HCT116 (cell line): ENCODE measurements at regions not wholly inside any gene's neighbourhood (a gene's known extent, or its start where the extent isn't known, plus 50 kb on each side); places are given as distances from the start of the nearest gene placed in this dataset.

Experiments used
- ATAC-seq: fragments of 200-7000 bp; cut with Tn5 transposase; 2 replicates; pipeline ENCODE4 v1.9.1; 2020; ENCODE audit warnings: mild to moderate bottlenecking, moderate library complexity
- BruUV-seq: library from RNA; stranded (reverse); fragments of 400-500 nt; replicated peaks from 2 replicates; lab custom pipeline; 2021; lab: Mats Ljungman, UMichigan
- CTCF ChIA-PET: fragments of 300-600 bp; sonication (Branson Sonifier 250); formaldehyde crosslinking; loops from one replicate; lab custom pipeline; 2021; ENCODE audit warnings: antibody characterized with exemption; lab: Charles Lee
- POLR2A ChIA-PET: fragments of 300-600, 350-600 bp; sonication (Branson Sonifier 250); formaldehyde crosslinking; loops from one replicate; lab custom pipeline; 2021; ENCODE audit warnings: antibody characterized with exemption; lab: Charles Lee
- RAD21 ChIA-PET, 2 experiments: fragments of 300-600 bp; sonication (Branson Sonifier 250); formaldehyde crosslinking; loops; one replicate each; lab custom pipeline; 2023; ENCODE audit warnings: low total read pairs in 2 of 2; ENCODE audit not compliant: uncharacterized antibody in 2 of 2, unreplicated experiment in 2 of 2, low non-redundant PET in 1 of 2; lab: Charles Lee
- DNase-seq: peaks from one replicate; pipeline ENCODE4 v3.0.0-alpha.2; 2010; ENCODE audit warnings: low read depth, low spot score
- H2AFZ ChIP-seq: fragments of 200-600 bp; shearing (Covaris generic), sonication (generic); 2 replicates; pipeline ENCODE4 v1.6.1; 2017; ENCODE audit warnings: low read depth, mixed run types, mixed read lengths, antibody characterized with exemption, low read length; ENCODE audit not compliant: poor library complexity, severe bottlenecking
- H3K27ac ChIP-seq: 2 replicates; pipeline ENCODE4 v1.5.1; 2012; ENCODE audit warnings: low read depth, low read length
- H3K27me3 ChIP-seq: fragments of 200-600 bp; sonication (generic); 2 replicates; pipeline ENCODE4 v1.6.1; 2016; ENCODE audit warnings: mixed run types, low read length, mixed read lengths; ENCODE audit not compliant: insufficient read depth
- H3K36me3 ChIP-seq, 2 experiments: fragments of 200-500 bp in 1 of 2; fragments of 200-600 bp in 1 of 2; sonication (Bioruptor generic) in 1 of 2; sonication (generic) in 1 of 2; 2 replicates each; pipeline versions ENCODE4 v1.5.1 to v1.6.1; 2014 to 2016; ENCODE audit warnings: low read length in 2 of 2, inconsistent platforms in 1 of 2, mixed read lengths in 1 of 2, mixed run types in 1 of 2; ENCODE audit not compliant: insufficient read depth in 2 of 2, control insufficient read depth in 1 of 2
- H3K4me1 ChIP-seq, 2 experiments: fragments of 200-600 bp in 1 of 2; sonication (generic) in 1 of 2; 2 replicates each; pipeline versions ENCODE4 v1.5.1 to v1.6.1; 2012 to 2017; ENCODE audit warnings: low read length in 2 of 2, inconsistent platforms in 1 of 2, mild to moderate bottlenecking in 1 of 2, mixed read lengths in 1 of 2, mixed run types in 1 of 2, moderate library complexity in 1 of 2; ENCODE audit not compliant: insufficient read depth in 2 of 2, control insufficient read depth in 1 of 2
- H3K4me2 ChIP-seq: fragments of 200-600 bp; sonication (generic); 2 replicates; pipeline ENCODE4 v1.6.1; 2017; ENCODE audit warnings: mixed run types, low read length, mixed read lengths
- H3K4me3 ChIP-seq, 2 experiments: fragments of 200-600 bp in 1 of 2; sonication (generic) in 1 of 2; replicated peaks in 1 of 2; 2 replicates each; pipeline ENCODE4 v1.5.1; 2011 to 2016; ENCODE audit warnings: low read length in 2 of 2, control low read depth in 1 of 2, low read depth in 1 of 2, mild to moderate bottlenecking in 1 of 2, mixed read lengths in 1 of 2, mixed run types in 1 of 2
- H3K79me2 ChIP-seq: fragments of 200-600 bp; sonication (generic); 2 replicates; pipeline ENCODE4 v1.6.1; 2017; ENCODE audit warnings: mild to moderate bottlenecking, mixed run types, low read length, moderate library complexity, mixed read lengths; ENCODE audit not compliant: insufficient read depth
- H3K9ac ChIP-seq: fragments of 200-600 bp; sonication (generic); 2 replicates; pipeline ENCODE4 v1.6.1; 2016; ENCODE audit warnings: low read length, mixed read lengths
- H3K9me2 ChIP-seq: fragments of 200-600 bp; sonication (generic), shearing (Covaris generic); 2 replicates; pipeline ENCODE4 v1.6.1; 2017; ENCODE audit warnings: mixed run types, mild to moderate bottlenecking, moderate library complexity; ENCODE audit not compliant: insufficient read depth
- H3K9me3 ChIP-seq, 2 experiments: fragments of 200-500 bp in 1 of 2; fragments of 200-600 bp in 1 of 2; sonication (Bioruptor generic) in 1 of 2; sonication (generic) in 1 of 2; 2 replicates each; pipeline ENCODE4 v1.6.1; 2014 to 2017; ENCODE audit warnings: low read length in 2 of 2, mixed read lengths in 2 of 2, inconsistent platforms in 1 of 2, low read depth in 1 of 2, mild to moderate bottlenecking in 1 of 2, mixed run types in 1 of 2, moderate library complexity in 1 of 2; ENCODE audit not compliant: control insufficient read depth in 1 of 2, insufficient read depth in 1 of 2
- H4K20me1 ChIP-seq: fragments of 200-600 bp; sonication (generic), shearing (Covaris generic); 2 replicates; pipeline ENCODE4 v1.6.1; 2017; ENCODE audit warnings: mixed run types, mild to moderate bottlenecking, moderate library complexity; ENCODE audit not compliant: insufficient read depth
- ATF3 ChIP-seq: IDR thresholded peaks from 2 replicates; pipeline ENCODE4 v1.6.1; 2012
- CBX3 ChIP-seq: IDR thresholded peaks from 2 replicates; pipeline ENCODE4 v1.6.1; 2012; ENCODE audit warnings: low read depth
- CEBPB ChIP-seq: IDR thresholded peaks from 2 replicates; pipeline ENCODE4 v1.6.1; 2012; ENCODE audit warnings: low read depth
- CTCF ChIP-seq, 3 experiments: fragments of 200-600 bp in 1 of 3; sonication (generic) in 1 of 3; IDR thresholded peaks in 2 of 3; conservative IDR thresholded peaks in 1 of 3; 2 replicates each; pipeline ENCODE4 v1.5.1; 2012 to 2017; ENCODE audit warnings: low read depth in 2 of 3, low read length in 2 of 3, antibody characterized with exemption in 1 of 3, borderline replicate concordance in 1 of 3, control low read depth in 1 of 3, mild to moderate bottlenecking in 1 of 3, mixed read lengths in 1 of 3, mixed run types in 1 of 3, moderate library complexity in 1 of 3; ENCODE audit not compliant: insufficient read depth in 1 of 3
- EGR1 ChIP-seq: IDR thresholded peaks from 2 replicates; pipeline ENCODE4 v1.6.1; 2012; ENCODE audit warnings: low read depth
- EZH2 ChIP-seq: fragments of 200-600 bp; sonication (generic); IDR thresholded peaks from 2 replicates; pipeline ENCODE4 v1.6.1; 2017; ENCODE audit warnings: antibody characterized with exemption, mixed run types
- EZH2phosphoT487 ChIP-seq: fragments of 200-600 bp; IDR thresholded peaks from 2 replicates; pipeline ENCODE4 v1.6.1; 2018; ENCODE audit warnings: antibody characterized with exemption, borderline replicate concordance
- FOSL1 ChIP-seq: IDR thresholded peaks from 2 replicates; pipeline ENCODE4 v1.6.1; 2012; ENCODE audit warnings: low read depth
- JUND ChIP-seq: IDR thresholded peaks from 2 replicates; pipeline ENCODE4 v1.6.1; 2012
- MAX ChIP-seq: IDR thresholded peaks from 2 replicates; pipeline ENCODE4 v1.6.1; 2012
- POLR2A ChIP-seq: IDR thresholded peaks from 2 replicates; pipeline ENCODE4 v1.7.0; 2011; ENCODE audit warnings: borderline replicate concordance; ENCODE audit not compliant: insufficient read depth, insufficient read length; ENCODE audit errors: extremely low read depth
- POLR2AphosphoS5 ChIP-seq: IDR thresholded peaks from 2 replicates; pipeline ENCODE4 v1.6.1; 2011; ENCODE audit warnings: mild to moderate bottlenecking, low read depth, low read length, moderate library complexity
- RAD21 ChIP-seq: IDR thresholded peaks from 2 replicates; pipeline ENCODE4 v1.6.1; 2012; ENCODE audit warnings: low read depth, mild to moderate bottlenecking
- SIN3A ChIP-seq: IDR thresholded peaks from 2 replicates; pipeline ENCODE4 v1.6.1; 2012; ENCODE audit warnings: low read depth
- SP1 ChIP-seq: IDR thresholded peaks from 2 replicates; pipeline ENCODE4 v1.6.1; 2012; ENCODE audit warnings: low read depth
- TCF7L2 ChIP-seq: IDR thresholded peaks from 2 replicates; pipeline ENCODE4 v1.7.0; 2011; ENCODE audit warnings: borderline replicate concordance, inconsistent platforms; ENCODE audit not compliant: insufficient read depth, insufficient read length; ENCODE audit errors: extremely low read depth
- YY1 ChIP-seq: IDR thresholded peaks from 2 replicates; pipeline ENCODE4 v1.6.1; 2011; ENCODE audit warnings: low read length, low read depth, moderate library complexity, mild to moderate bottlenecking; ENCODE audit not compliant: insufficient replicate concordance; ENCODE audit errors: extremely low read depth
- ZBTB33 ChIP-seq: IDR thresholded peaks from 2 replicates; pipeline ENCODE4 v1.6.1; 2011; ENCODE audit warnings: mild to moderate bottlenecking, low read length, moderate library complexity; ENCODE audit not compliant: insufficient replicate concordance; ENCODE audit errors: extremely low read depth
- ZFX ChIP-seq: fragments of 450-650 bp; IDR thresholded peaks from 2 replicates; pipeline ENCODE4 v1.6.1; 2017
- intact Hi-C: fragments of 100-400 bp; cut with micrococcal nuclease; formaldehyde crosslinking; loops from 2 replicates; pipeline ENCODE4 v1.10.0; 2022

GRCh38 chr13:57858376-57858775 lies 226.8 kb downstream of the PCDH17 start:
- H3K36me3 ChIP-seq: no peaks in the 10 kb centered on the region
- H3K9ac ChIP-seq: no peak overlapping the region
- H3K9me3 ChIP-seq: peaks cover 7 to 23% of the 10 kb centered on the region in 2 experiments; a peak in 3 of 4 replicates
- intact Hi-C loops: no loop called here
- no peak overlapping the region for H3K4me3 ChIP-seq
- H2AFZ ChIP-seq: no peak overlapping the region
- TF ChIP-seq ATF3 (no peak), RAD21 (no peak), SIN3A (no peak), ZFX (no peak), MAX (no peak), CBX3 (no peak), JUND (no peak), TCF7L2 (no peak), CTCF (IDR thresholded peaks at IDR 0.05 in 2 of 3, conservative IDR thresholded peaks at IDR 0.05 in 1 of 3; ENCODE audit: borderline replicate concordance in 1 of 3, insufficient read depth in 1 of 3, low read depth in 2 of 3, low read length in 2 of 3) (no peak), CEBPB (no peak), EZH2phosphoT487 (no peak), SP1 (no peak), FOSL1 (no peak), ZBTB33 (no peak), POLR2A (no peak), POLR2AphosphoS5 (no peak), YY1 (no peak), EZH2 (no peak), EGR1 (no peak)
- ChIA-PET RAD21 (no interaction called here), CTCF (no interaction called here), POLR2A (no interaction called here)
- H3K4me2 ChIP-seq: no peak overlapping the region
- no peak overlapping the region for H3K27ac ChIP-seq
- ATAC-seq (no peak), DNase-seq (no peak)
- H3K9me2 ChIP-seq: no peaks in the 10 kb centered on the region
- H3K27me3 ChIP-seq: no peaks in the 10 kb centered on the region
- H4K20me1 ChIP-seq: no peaks in the 10 kb centered on the region
- no peaks in the 10 kb centered on the region for H3K79me2 ChIP-seq
- BruUV-seq: no TSS peak
- H3K4me1 ChIP-seq: no peaks in the 10 kb centered on the region
